Calu3 (cell line): ENCODE measurements at regions not wholly inside any gene's neighbourhood (a gene's known extent, or its start where the extent isn't known, plus 50 kb on each side); places are given as distances from the start of the nearest gene placed in this dataset.

Source experiments
- BruUV-seq: library from RNA; stranded (reverse); fragments of 400-500 nt; replicated peaks from 2 replicates; lab custom pipeline; 2021; lab: Mats Ljungman, UMichigan
- CTCF ChIA-PET: fragments of 300-600 bp; sonication (Branson Sonifier 250); formaldehyde crosslinking; loops from one replicate; lab custom pipeline; 2022; ENCODE audit warnings: antibody characterized with exemption; lab: Charles Lee
- DNase-seq: peaks from one replicate; pipeline ENCODE4 v3.0.0; 2022
- H3K27ac Mint-ChIP-seq: one replicate; pipeline ENCODE4 v1.8.0; 2022; ENCODE audit warnings: mixed read lengths; ENCODE audit not compliant: unreplicated experiment
- H3K27me3 Mint-ChIP-seq: one replicate; pipeline ENCODE4 v1.8.0; 2022; ENCODE audit warnings: mixed read lengths; ENCODE audit not compliant: unreplicated experiment
- H3K36me3 Mint-ChIP-seq: one replicate; pipeline ENCODE4 v1.8.0; 2022; ENCODE audit warnings: mild to moderate bottlenecking, moderate library complexity, mixed read lengths; ENCODE audit not compliant: insufficient read depth, unreplicated experiment
- H3K4me1 Mint-ChIP-seq: one replicate; pipeline ENCODE4 v1.8.0; 2022; ENCODE audit warnings: mild to moderate bottlenecking, low read depth, mixed read lengths; ENCODE audit not compliant: unreplicated experiment
- H3K4me3 Mint-ChIP-seq: one replicate; pipeline ENCODE4 v1.8.0; 2022; ENCODE audit warnings: mild to moderate bottlenecking, low read depth, moderate library complexity, mixed read lengths; ENCODE audit not compliant: unreplicated experiment
- H3K9me3 Mint-ChIP-seq: one replicate; pipeline ENCODE4 v1.8.0; 2022; ENCODE audit warnings: low read depth, mixed read lengths; ENCODE audit not compliant: unreplicated experiment
- intact Hi-C: fragments of 100-400 bp; cut with micrococcal nuclease; formaldehyde crosslinking; loops from one replicate; pipeline ENCODE4 v1.10.0; 2022; ENCODE audit not compliant: unreplicated experiment
- TF ChIP-seq, protein P1 (sequence below): fragments of 200-600 bp; IDR thresholded peaks from one replicate; pipeline ENCODE4 v1.8.0; 2022; ENCODE audit warnings: antibody characterized with exemption; ENCODE audit not compliant: unreplicated experiment

DNA sequence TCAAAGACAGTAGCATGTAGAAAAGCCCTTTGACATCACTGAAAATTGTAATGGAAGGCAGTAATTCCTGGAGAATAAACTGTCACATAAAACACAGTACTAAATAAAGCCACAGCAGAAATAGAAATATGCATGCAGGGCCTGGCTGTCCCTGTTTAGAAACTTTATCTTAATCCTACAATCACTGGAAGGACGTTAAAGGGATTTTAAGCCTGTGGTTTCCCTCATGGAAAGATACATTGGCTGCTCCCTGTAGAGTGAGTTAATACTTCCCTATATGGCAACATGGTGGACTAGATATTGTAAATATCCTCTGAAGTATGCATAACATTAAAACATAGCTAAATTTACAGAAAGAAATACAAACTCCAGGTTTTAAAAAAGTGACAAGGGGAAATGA, 1334.9 kb upstream of the CELF2 start:
- H3K36me3 Mint-ChIP-seq, result no peaks in the 10 kb centered on the region
- H3K9me3 Mint-ChIP-seq, result peaks cover 9% of the 10 kb centered on the region
- H3K27ac Mint-ChIP-seq, result no peak overlapping the region
- H3K4me3 Mint-ChIP-seq, result no peak overlapping the region
- CTCF ChIA-PET, result no interaction called here
- TF ChIP-seq, protein P1, sequence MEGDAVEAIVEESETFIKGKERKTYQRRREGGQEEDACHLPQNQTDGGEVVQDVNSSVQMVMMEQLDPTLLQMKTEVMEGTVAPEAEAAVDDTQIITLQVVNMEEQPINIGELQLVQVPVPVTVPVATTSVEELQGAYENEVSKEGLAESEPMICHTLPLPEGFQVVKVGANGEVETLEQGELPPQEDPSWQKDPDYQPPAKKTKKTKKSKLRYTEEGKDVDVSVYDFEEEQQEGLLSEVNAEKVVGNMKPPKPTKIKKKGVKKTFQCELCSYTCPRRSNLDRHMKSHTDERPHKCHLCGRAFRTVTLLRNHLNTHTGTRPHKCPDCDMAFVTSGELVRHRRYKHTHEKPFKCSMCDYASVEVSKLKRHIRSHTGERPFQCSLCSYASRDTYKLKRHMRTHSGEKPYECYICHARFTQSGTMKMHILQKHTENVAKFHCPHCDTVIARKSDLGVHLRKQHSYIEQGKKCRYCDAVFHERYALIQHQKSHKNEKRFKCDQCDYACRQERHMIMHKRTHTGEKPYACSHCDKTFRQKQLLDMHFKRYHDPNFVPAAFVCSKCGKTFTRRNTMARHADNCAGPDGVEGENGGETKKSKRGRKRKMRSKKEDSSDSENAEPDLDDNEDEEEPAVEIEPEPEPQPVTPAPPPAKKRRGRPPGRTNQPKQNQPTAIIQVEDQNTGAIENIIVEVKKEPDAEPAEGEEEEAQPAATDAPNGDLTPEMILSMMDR, result no peak
- intact Hi-C loops, result no loop called here
- BruUV-seq, result no TSS peak
- H3K4me1 Mint-ChIP-seq, result no peaks in the 10 kb centered on the region
- no peaks in the 10 kb centered on the region for H3K27me3 Mint-ChIP-seq
- no peak for DNase-seq

DNA sequence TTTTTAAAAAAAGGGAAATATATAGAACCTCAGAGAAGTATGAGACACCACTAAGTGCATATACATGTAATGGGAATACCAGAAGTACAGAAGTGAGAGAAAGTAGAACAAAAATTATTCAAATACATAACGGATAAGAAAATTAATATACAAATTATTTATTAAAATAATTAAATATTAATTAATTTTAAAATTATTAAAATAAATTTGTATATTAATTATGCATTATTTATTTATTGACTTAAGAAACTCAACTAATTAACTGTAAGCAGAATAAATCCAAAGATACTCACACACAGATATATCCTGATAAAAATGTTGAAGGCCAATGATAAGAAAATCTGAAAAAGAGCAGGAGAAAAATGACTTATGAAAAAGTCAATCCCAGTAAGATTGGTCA, 1333.5 kb upstream of the CELF2 start:
- CTCF ChIA-PET, result no interaction called here
- Mint-ChIP-seq H3K9me3 (peaks cover 12% of the 10 kb centered on the region), H3K27ac (no peak overlapping the region), H3K27me3 (no peaks in the 10 kb centered on the region), H3K36me3 (no peaks in the 10 kb centered on the region), H3K4me1 (no peaks in the 10 kb centered on the region), H3K4me3 (no peak overlapping the region)
- DNase-seq, result no peak
- intact Hi-C loops, result no loop called here
- TF ChIP-seq, protein P1, result no peak
- no TSS peak for BruUV-seq

GRCh38 chr10:9685596-9685995, 1332.1 kb upstream of the CELF2 start:
- Mint-ChIP-seq H3K36me3 (no peaks in the 10 kb centered on the region), H3K4me3 (no peak overlapping the region), H3K9me3 (peaks cover 11% of the 10 kb centered on the region), H3K4me1 (no peaks in the 10 kb centered on the region), H3K27ac (no peak overlapping the region), H3K27me3 (no peaks in the 10 kb centered on the region)
- no TSS peak for BruUV-seq
- CTCF ChIA-PET, result no interaction called here
- no peak for DNase-seq
- TF ChIP-seq, protein P1, result no peak
- intact Hi-C loops, result no loop called here

- Mint-ChIP-seq H3K36me3 (no peaks in the 10 kb centered on the region), H3K4me3 (no peak overlapping the region), H3K27ac (no peak overlapping the region), H3K9me3 (peaks cover 10% of the 10 kb centered on the region), H3K4me1 (no peaks in the 10 kb centered on the region), H3K27me3 (no peaks in the 10 kb centered on the region)
- CTCF ChIA-PET, result no interaction called here
- intact Hi-C loops, result no loop called here
- DNase-seq, result no peak
- no TSS peak for BruUV-seq
- TF ChIP-seq, protein P1, result no peak
Measured at GRCh38 chr10:9688711-9689110, 1329.0 kb upstream of the CELF2 start.
